ENCODE measurements at regions not wholly inside any gene's neighbourhood (a gene's known extent, or its start where the extent isn't known, plus 50 kb on each side); places are given as distances from the start of the nearest gene placed in this dataset.

DNA sequence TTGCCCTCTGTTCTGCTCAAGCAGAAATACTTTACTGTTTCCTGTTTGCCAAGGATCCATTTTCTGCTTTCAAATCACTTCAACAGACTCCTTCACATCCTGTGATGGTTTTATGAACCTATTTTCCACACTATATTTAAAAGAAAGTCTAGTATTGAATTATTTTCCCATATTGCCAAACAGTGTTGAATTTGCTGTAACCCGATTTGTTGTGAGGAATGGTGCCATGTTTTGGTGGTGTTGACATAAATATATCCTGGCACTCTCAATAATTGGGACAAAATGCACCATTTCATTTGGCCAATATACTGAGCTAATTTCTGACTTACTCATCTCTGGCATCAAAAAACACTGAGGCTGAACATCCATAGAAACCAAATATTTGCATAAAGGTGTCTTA is 615.4 kb upstream of the SEMA3D start:
- TF ChIP-seq, protein P1, sequence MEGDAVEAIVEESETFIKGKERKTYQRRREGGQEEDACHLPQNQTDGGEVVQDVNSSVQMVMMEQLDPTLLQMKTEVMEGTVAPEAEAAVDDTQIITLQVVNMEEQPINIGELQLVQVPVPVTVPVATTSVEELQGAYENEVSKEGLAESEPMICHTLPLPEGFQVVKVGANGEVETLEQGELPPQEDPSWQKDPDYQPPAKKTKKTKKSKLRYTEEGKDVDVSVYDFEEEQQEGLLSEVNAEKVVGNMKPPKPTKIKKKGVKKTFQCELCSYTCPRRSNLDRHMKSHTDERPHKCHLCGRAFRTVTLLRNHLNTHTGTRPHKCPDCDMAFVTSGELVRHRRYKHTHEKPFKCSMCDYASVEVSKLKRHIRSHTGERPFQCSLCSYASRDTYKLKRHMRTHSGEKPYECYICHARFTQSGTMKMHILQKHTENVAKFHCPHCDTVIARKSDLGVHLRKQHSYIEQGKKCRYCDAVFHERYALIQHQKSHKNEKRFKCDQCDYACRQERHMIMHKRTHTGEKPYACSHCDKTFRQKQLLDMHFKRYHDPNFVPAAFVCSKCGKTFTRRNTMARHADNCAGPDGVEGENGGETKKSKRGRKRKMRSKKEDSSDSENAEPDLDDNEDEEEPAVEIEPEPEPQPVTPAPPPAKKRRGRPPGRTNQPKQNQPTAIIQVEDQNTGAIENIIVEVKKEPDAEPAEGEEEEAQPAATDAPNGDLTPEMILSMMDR (conservative IDR thresholded peaks at IDR 0.05 in 1 of 2, IDR thresholded peaks at IDR 0.05 in 1 of 2; ENCODE audit: low read depth in 1 of 2, low read length in 2 of 2): no peak
- no peak for TF ChIP-seq EZH2 (IDR thresholded peaks at IDR 0.05; ENCODE audit: low read length, missing control alignments)
